T-cell (primary cell): ENCODE measurements at regions not wholly inside any gene's neighbourhood (a gene's known extent, or its start where the extent isn't known, plus 50 kb on each side); places are given as distances from the start of the nearest gene placed in this dataset.

Source experiments
- ATAC-seq, 4 experiments: fragments of 200-7000 bp in 3 of 4; fragments of 150-1000 bp in 1 of 4; cut with Tn5 transposase; replicated peaks in 1 of 4; 1 replicate in 3 of 4; 2 replicates in 1 of 4; pipeline ENCODE4 v1.10.0; 2021; ENCODE audit warnings: moderate library complexity in 3 of 4, mild to moderate bottlenecking in 2 of 4, moderate number of reproducible peaks in 1 of 4
- CTCF ChIA-PET, 2 donors: fragments of 300-600 bp; sonication (Branson Sonifier 250); formaldehyde crosslinking; loops; one replicate each; lab custom pipeline; 2022; ENCODE audit warnings: antibody characterized with exemption in 2 of 2; lab: Charles Lee
- POLR2A ChIA-PET, 2 donors: fragments of 300-600 bp; sonication (Branson Sonifier 250); formaldehyde crosslinking; loops; one replicate each; lab custom pipeline; 2022; ENCODE audit warnings: antibody characterized with exemption in 2 of 2; lab: Charles Lee
- DNase-seq, 35 experiments: peaks; one replicate each; pipeline versions ENCODE4 v3.0.0 to v3.0.0-alpha.2; 2013 to 2023
- H3K27ac ChIP-seq: one replicate; pipeline ENCODE4 v1.5.1; 2013; ENCODE audit warnings: low read length
- H3K27me3 ChIP-seq, 2 experiments: replicated peaks in 1 of 2; 1 replicate in 1 of 2; 2 replicates in 1 of 2; pipeline versions ENCODE4 v1.6.1 to v1.7.0; 2013; ENCODE audit warnings: low read length in 1 of 2, mixed read lengths in 1 of 2; ENCODE audit not compliant: control insufficient read depth in 2 of 2, insufficient read depth in 2 of 2; ENCODE audit errors: extremely low read depth in 1 of 2
- H3K36me3 ChIP-seq, 2 donors: 1 replicate in 1 of 2; 2 replicates in 1 of 2; pipeline versions ENCODE4 v1.6.1 to v1.7.0; 2013; ENCODE audit warnings: low read length in 1 of 2; ENCODE audit not compliant: control insufficient read depth in 2 of 2, insufficient read depth in 1 of 2; ENCODE audit errors: extremely low read depth in 1 of 2
- H3K4me1 ChIP-seq, 2 experiments: 1 replicate in 1 of 2; 2 replicates in 1 of 2; pipeline versions ENCODE4 v1.6.1 to v1.7.0; 2013; ENCODE audit warnings: low read length in 2 of 2, mixed read lengths in 1 of 2; ENCODE audit not compliant: insufficient read depth in 2 of 2, control insufficient read depth in 1 of 2; ENCODE audit errors: extremely low read depth in 1 of 2
- H3K4me3 ChIP-seq, 2 donors: 1 replicate in 1 of 2; 2 replicates in 1 of 2; pipeline versions ENCODE4 v1.5.1 to v1.7.0; 2013; ENCODE audit warnings: mild to moderate bottlenecking in 2 of 2, low read length in 1 of 2, moderate library complexity in 1 of 2; ENCODE audit not compliant: control insufficient read depth in 1 of 2; ENCODE audit errors: extremely low read depth in 1 of 2
- H3K9me3 ChIP-seq: 2 replicates; pipeline ENCODE4 v1.7.0; 2013
- H3K27ac Mint-ChIP-seq, 2 donors: one replicate each; pipeline ENCODE4 v1.8.0; 2020 to 2021; ENCODE audit warnings: mild to moderate bottlenecking in 2 of 2, mixed read lengths in 2 of 2
- H3K27me3 Mint-ChIP-seq, 2 donors: one replicate each; pipeline ENCODE4 v1.8.0; 2021 to 2022; ENCODE audit warnings: mixed read lengths in 2 of 2
- H3K36me3 Mint-ChIP-seq: one replicate; pipeline ENCODE4 v1.8.0; 2021; ENCODE audit warnings: mixed read lengths
- H3K4me1 Mint-ChIP-seq, 3 donors: one replicate each; pipeline ENCODE4 v1.8.0; 2020 to 2022; ENCODE audit warnings: mixed read lengths in 3 of 3, mild to moderate bottlenecking in 1 of 3
- H3K4me3 Mint-ChIP-seq, 3 donors: one replicate each; pipeline ENCODE4 v1.8.0; 2020 to 2022; ENCODE audit warnings: mild to moderate bottlenecking in 3 of 3, mixed read lengths in 3 of 3, moderate library complexity in 3 of 3
- H3K9me3 Mint-ChIP-seq, 3 donors: one replicate each; pipeline ENCODE4 v1.8.0; 2020 to 2022; ENCODE audit warnings: mixed read lengths in 3 of 3
- WGBS: methylation state at CpG from one replicate; pipeline ENCODE4 v1.1.5; 2013; ENCODE audit warnings: missing lambda C conversion rate; ENCODE audit not compliant: insufficient coverage; 5-methylcytosine and 5-hydroxymethylcytosine counted together

DNA sequence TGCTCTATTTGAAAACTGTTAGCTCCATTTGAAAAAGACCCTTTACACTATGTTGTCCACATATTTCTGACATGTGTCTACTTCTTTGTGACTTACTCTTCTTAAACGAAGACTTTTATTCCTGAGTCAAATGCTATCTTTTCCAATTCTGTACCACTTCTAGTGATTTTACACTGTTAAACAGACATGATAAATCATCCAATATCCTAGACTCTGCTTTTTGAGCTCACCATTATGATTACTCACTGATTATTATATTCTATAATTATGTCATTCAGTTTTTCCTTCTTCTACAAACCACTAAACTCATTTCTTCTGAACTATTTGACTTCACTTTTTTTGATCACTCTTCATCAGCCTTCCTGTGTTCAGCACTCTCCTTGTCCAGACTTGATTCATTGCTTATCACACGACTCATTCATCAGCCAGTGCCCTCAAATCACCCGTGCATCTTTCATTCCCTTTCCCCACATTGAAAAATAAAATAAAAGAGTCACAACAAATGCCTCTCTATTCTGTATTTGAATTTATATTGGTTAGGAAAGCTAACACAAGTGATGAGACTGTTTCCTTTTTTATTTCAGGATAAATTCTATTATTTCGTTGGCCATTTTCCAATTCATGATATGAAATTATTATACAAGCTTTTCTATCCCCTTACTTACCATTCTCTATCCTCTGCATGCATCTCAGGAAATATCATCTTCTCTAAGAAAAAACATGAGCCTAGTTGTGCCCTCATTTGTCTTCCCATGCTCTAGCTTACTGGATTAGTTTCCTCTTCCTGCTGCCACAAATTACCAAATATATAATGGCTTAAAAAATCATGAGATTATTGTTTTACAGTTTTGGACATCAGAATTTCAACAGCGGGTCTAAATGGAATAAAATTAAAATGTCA lies 1482.1 kb upstream of the MIR17HG start:
- POLR2A ChIA-PET = no interaction called here

DNA sequence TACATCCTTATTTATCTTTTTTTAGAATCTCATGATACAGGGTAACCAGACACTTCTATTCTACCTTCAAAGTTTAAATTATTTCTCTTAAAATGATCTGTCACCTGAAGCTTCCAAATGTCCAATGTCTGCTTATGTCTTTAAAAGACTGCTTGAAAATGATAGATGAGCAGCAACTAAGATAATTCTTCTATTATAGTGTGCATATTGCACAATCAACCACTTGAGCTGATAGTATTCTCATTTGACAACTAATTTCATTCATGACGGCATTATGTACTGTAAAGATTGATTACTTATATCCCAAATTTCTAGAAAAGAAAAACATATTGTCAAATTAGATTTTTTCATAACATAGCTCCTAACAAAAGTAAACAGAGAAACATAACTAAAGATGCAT lies 1478.2 kb upstream of the MIR17HG start:
- ChIA-PET CTCF (no interaction called here), POLR2A (interaction anchor here in 1 of 2 donors (0.5 kb wide), 1 partner anchor 1682 kb away, joined by 5 read pairs; no protein-coding TSS in a partner anchor)
- no peaks in the 10 kb centered on the region for H3K4me1 Mint-ChIP-seq
- ATAC-seq (no peak), DNase-seq (no peak)
- H3K4me3 Mint-ChIP-seq = no peak overlapping the region
- no peak overlapping the region for H3K27ac Mint-ChIP-seq
- no peaks in the 10 kb centered on the region for H3K4me1 ChIP-seq
- H3K9me3 Mint-ChIP-seq = peaks cover 10 to 25% (median 10%) of the 10 kb centered on the region in 3 donors
- H3K4me3 ChIP-seq = no peak overlapping the region
- no peaks in the 10 kb centered on the region for H3K27me3 ChIP-seq
- H3K36me3 Mint-ChIP-seq = no peaks in the 10 kb centered on the region
- WGBS = no CpG with 5 or more reads among the region's 1 CpG
- no peaks in the 10 kb centered on the region for H3K9me3 ChIP-seq
- no peaks in the 10 kb centered on the region for H3K27me3 Mint-ChIP-seq
- H3K27ac ChIP-seq = no peak overlapping the region
- no peaks in the 10 kb centered on the region for H3K36me3 ChIP-seq

More for the DNA sequence above, 1482.1 kb upstream of the MIR17HG start:
- no peaks in the 10 kb centered on the region for H3K27me3 Mint-ChIP-seq
- H3K4me3 ChIP-seq = no peak overlapping the region
- WGBS = 67% methylated on average over 1 of the region's 5 CpGs
- no peak overlapping the region for H3K27ac Mint-ChIP-seq
- no peak for DNase-seq
- no peaks in the 10 kb centered on the region for H3K36me3 Mint-ChIP-seq
- H3K9me3 ChIP-seq = no peaks in the 10 kb centered on the region
- no peaks in the 10 kb centered on the region for H3K4me1 ChIP-seq
- H3K27ac ChIP-seq = no peak overlapping the region
- H3K36me3 ChIP-seq = no peaks in the 10 kb centered on the region
- H3K9me3 Mint-ChIP-seq = peaks cover 12 to 22% (median 17%) of the 10 kb centered on the region in 3 donors
- no peaks in the 10 kb centered on the region for H3K27me3 ChIP-seq
- no peak for ATAC-seq
- no peak overlapping the region for H3K4me3 Mint-ChIP-seq
- CTCF ChIA-PET = interaction anchor here in 1 of 2 donors (0.5 kb wide), 1 partner anchor 625 kb away, joined by 3 read pairs; no protein-coding TSS in a partner anchor
- no peaks in the 10 kb centered on the region for H3K4me1 Mint-ChIP-seq

DNA sequence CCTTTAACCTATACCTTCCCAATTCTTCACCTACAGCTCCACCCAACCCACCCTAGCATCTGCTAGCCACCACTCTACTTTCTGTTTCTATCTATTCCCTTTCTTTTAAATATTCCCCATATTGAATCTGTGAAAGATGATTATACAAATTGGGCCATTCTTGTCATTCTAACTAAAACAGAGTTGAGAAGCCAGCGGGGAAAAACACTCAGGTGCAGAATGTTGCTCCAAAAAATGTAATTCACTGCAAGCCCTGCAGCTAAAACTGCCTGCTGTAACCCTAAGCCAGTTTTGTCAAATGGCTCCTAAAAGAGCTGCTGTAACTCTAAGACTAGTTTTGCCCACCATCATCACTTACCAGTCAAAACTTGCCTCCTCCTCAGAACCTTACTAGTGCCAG lies 1468.6 kb upstream of the MIR17HG start:
- Mint-ChIP-seq H3K36me3 (no peaks in the 10 kb centered on the region), H3K9me3 (peaks cover 4 to 11% (median 7%) of the 10 kb centered on the region in 3 donors), H3K4me1 (no peaks in the 10 kb centered on the region), H3K27ac (no peak overlapping the region), H3K27me3 (no peaks in the 10 kb centered on the region), H3K4me3 (no peak overlapping the region)
- Histone ChIP-seq H3K4me3 (no peak overlapping the region), H3K4me1 (no peaks in the 10 kb centered on the region), H3K27ac (no peak overlapping the region), H3K36me3 (no peaks in the 10 kb centered on the region), H3K27me3 (no peaks in the 10 kb centered on the region), H3K9me3 (no peaks in the 10 kb centered on the region)
- DNase-seq = no peak
- CTCF ChIA-PET = no interaction called here
- POLR2A ChIA-PET = no interaction called here
- 44% methylated on average over 1 of the region's 1 CpG for WGBS
- ATAC-seq = no peak

DNA sequence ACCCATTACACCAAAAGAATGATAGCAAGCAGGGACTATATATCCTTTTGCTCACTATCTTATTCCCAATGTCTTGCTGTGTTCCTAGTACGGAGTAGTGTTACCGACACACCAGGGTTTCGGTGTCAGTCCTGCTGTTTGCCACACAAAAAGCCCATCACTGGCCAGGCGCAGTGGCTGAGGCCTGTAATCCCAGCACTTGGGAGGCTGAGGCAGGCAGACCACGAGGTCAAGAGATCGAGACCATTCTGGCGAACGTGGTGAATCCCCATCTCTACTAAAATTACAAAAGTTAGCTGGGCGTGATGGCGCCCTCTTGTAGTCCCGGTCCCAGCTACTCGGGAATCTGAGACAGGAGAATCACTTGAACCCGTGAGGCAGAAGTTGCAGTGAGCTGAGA lies 1467.3 kb upstream of the MIR17HG start:
- no peak overlapping the region for H3K4me3 Mint-ChIP-seq
- POLR2A ChIA-PET = no interaction called here
- H3K9me3 Mint-ChIP-seq = peaks cover 7 to 10% (median 8%) of the 10 kb centered on the region in 3 donors

DNA sequence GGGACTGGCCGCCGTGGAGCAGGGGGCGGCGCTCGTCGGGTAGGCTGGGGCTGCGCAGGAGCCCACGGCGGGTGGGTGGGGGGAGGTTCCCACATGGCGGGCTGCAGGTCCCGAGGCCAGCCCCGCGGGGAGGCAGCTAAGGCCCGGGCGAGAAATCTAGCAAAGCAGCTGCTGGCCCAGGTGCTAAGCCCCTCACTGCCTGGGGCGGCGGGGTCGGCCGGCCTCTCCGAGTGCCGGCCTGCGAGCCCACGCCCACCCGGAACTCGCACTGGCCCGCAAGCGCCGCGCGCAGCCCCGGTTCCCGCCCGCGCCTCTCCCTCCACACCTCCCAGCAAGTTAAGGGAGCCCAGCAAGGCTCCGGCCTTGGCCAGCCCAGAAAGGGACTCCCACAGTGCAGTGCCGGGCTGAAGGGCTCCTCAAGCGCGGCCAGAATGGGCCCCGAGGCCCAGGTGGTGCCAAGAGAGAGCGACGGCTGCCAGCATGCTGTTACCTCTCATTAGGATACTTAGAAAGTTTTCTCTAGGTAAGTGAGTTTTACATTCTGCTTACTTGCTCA lies 1463.5 kb upstream of the MIR17HG start:
- Mint-ChIP-seq H3K4me3 (no peak overlapping the region), H3K9me3 (peaks cover 4 to 10% (median 6%) of the 10 kb centered on the region in 3 donors), H3K36me3 (no peaks in the 10 kb centered on the region), H3K27me3 (no peaks in the 10 kb centered on the region), H3K4me1 (no peaks in the 10 kb centered on the region), H3K27ac (no peak overlapping the region)
- POLR2A ChIA-PET = no interaction called here
- Histone ChIP-seq H3K9me3 (no peaks in the 10 kb centered on the region), H3K4me1 (no peaks in the 10 kb centered on the region), H3K4me3 (no peak overlapping the region), H3K27me3 (no peaks in the 10 kb centered on the region), H3K36me3 (no peaks in the 10 kb centered on the region), H3K27ac (no peak overlapping the region)
- 79% methylated on average over 12 of the region's 41 CpGs for WGBS
- ATAC-seq = no peak
- no peak for DNase-seq
- CTCF ChIA-PET = no interaction called here

More for the DNA sequence above, 1467.3 kb upstream of the MIR17HG start:
- H3K27me3 Mint-ChIP-seq = no peaks in the 10 kb centered on the region
- H3K27me3 ChIP-seq = no peaks in the 10 kb centered on the region
- no peak overlapping the region for H3K27ac Mint-ChIP-seq
- no peaks in the 10 kb centered on the region for H3K36me3 Mint-ChIP-seq
- H3K27ac ChIP-seq = no peak overlapping the region
- DNase-seq (no peak), ATAC-seq (no peak)
- H3K9me3 ChIP-seq = no peaks in the 10 kb centered on the region
- no peaks in the 10 kb centered on the region for H3K4me1 ChIP-seq
- no peaks in the 10 kb centered on the region for H3K36me3 ChIP-seq
- H3K4me1 Mint-ChIP-seq = no peaks in the 10 kb centered on the region
- WGBS = 92% methylated on average over 13 of the region's 13 CpGs
- CTCF ChIA-PET = no interaction called here
- no peak overlapping the region for H3K4me3 ChIP-seq

DNA sequence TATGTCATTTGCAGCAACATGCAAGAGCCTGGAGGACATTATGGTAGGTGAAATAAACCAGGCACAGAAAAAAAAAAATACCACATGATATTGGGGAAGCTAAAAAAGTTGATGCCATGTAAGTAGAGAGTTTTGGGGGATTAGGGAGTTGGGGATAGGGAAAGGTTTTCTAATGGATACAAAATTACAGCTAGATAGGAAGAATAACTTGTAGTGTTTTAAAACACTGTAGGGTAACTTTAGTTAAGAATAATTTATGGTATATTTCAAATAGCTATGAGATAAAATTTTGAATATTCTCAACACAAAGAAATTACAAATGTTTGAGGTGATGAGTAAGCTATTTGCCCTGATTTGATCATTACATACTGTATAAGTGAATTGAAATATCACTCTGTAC lies 1456.7 kb upstream of the MIR17HG start:
- no peak for ATAC-seq
- no peak overlapping the region for H3K4me3 ChIP-seq
- no peak overlapping the region for H3K4me3 Mint-ChIP-seq
- POLR2A ChIA-PET = interaction anchor here in 1 of 2 donors (0.6 kb wide), 1 partner anchor 579 kb away, joined by 4 read pairs; no protein-coding TSS in a partner anchor
- H3K27me3 Mint-ChIP-seq = no peaks in the 10 kb centered on the region
- no peaks in the 10 kb centered on the region for H3K36me3 ChIP-seq
- H3K4me1 Mint-ChIP-seq = no peaks in the 10 kb centered on the region
- no peak for DNase-seq
- no peaks in the 10 kb centered on the region for H3K9me3 ChIP-seq
- H3K9me3 Mint-ChIP-seq = peaks cover 11 to 21% (median 12%) of the 10 kb centered on the region in 3 donors
- H3K27ac Mint-ChIP-seq = no peak overlapping the region
- no peaks in the 10 kb centered on the region for H3K4me1 ChIP-seq
- CTCF ChIA-PET = no interaction called here
- H3K27me3 ChIP-seq = no peaks in the 10 kb centered on the region
- no peaks in the 10 kb centered on the region for H3K36me3 Mint-ChIP-seq
- H3K27ac ChIP-seq = no peak overlapping the region
